HUDEP-2 (cell line): ENCODE measurements at regions not wholly inside any gene's neighbourhood (a gene's known extent, or its start where the extent isn't known, plus 50 kb on each side); places are given as distances from the start of the nearest gene placed in this dataset.
"Not testable (repeated sequence)": the region's sequence is repeated elsewhere in the genome, so short reads cannot be mapped to it uniquely, and the experiment has no call there.

Experiments
- DNase-seq, 76 experiments: peaks; one replicate each; lab custom pipeline; 2025; ENCODE audit not compliant: unreplicated experiment in 76 of 76; lab: John Stamatoyannopoulos, UW

DNA sequence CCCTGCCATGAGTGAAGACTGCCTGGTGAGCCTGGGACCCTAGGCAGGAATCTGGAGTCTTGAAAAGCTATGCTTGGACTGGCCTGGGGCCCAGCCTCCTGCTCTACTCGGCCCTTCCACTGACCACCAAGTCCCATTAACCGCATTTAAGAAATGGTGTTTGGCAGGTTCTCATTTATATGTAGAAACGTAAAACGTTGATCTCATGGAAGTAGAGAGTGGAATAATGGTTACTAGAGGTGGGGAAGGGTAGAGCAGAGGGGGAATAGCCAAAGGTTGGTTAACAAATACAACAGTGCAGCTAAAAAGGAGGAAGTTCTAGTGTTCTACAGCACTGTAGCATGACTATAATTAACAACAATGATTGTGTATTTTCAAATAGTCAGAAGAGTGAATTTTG, 72.9 kb upstream of the EED start:
- DNase-seq, result no peak

DNA sequence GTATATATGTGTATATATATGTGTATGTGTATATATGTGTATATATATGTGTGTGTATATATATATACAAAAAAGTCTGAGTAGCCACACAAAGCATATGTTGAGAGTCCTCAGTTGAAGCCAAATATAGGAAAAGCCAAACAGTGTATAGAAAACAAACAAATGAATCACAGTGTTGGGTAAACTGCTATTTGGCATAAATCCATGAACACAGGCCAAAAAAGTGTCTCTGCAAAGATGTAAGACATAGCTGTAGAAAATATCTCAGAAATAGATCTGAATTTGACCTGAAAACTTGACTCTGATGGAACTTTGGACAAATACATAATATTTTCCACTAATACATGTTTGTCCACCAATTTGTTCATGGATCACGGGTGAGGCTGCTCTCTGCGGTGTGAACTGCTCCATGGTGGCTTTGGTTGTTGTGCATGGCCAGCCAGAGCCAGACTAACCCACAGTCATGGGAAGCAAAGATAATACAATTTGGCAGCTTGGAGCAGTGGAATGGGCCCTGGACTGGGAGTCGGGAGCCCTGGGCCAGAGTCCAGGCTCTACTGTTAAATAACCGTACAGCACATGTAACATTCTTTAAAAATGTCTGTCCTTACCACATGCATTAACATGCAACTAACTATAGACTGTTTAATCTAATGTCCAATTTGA, 76.9 kb upstream of the EED start:
- no peak for DNase-seq

DNA sequence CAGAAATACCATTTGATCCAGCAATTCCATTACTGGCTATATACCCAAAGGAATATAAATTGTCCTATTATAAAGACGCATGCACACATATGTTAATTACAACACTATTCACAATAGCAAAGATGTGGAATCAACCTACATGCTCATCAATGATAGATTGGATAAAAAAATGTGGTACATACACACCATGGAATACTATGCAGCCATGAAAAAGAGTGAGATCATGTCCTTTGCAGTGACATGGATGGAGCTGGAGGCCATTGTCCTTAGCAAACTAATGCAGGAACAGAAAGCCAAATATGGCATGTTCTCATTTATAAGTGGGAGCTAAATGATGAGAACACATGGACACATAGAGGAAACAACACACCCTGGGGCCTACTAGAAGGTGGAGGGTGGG, 78.3 kb upstream of the EED start:
- not testable (repeated sequence) for DNase-seq

DNA sequence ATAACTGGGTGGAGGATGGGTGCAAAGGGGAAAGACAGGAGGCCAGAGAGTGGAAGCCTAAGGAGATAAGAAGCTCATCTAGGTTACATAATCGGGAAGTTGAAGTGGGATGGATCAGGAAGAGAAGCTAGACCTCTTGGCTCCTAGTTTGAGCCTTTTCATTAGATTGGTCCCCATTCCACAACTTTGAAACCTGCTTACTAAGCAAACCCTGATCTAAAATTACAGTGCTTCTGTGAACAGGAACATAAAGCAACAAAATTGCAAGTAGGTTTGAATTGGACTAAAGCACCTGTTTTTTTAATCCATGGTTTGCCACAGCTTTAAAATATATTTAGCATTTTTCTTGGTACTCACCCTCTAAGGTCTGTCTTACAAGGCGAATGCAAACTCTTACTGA, 80.4 kb upstream of the EED start:
- DNase-seq, result no peak

DNA sequence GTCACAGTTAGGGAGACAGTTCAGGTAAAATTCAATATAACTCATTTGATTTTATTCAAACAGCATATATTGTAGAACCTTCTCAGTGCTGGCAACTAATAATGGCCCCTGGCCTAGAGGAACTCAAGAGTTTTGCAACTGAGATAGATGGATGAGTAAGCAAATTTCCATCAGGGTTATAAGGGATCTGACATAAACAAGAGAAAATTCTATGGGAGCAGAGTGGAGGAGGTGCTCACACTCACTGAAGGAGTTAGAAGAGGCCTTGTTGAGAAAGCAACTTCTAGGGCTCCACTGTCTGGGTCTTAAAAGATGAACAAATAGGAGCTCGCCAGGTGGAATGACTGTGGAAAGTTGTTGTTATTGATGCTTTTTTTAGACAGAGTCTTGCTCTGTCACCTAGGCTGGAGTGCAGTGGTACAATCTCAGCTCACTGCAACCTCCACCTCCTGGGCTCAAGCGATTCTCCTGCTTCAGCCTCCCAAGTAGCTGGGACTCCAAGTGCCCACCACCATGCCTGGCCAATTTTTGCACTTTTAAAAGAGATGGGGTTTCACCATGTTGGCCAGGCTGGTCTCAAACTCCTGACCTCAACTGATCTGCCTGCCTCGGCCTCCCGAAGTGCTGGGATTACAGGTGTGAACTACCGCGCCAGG, 81.2 kb upstream of the EED start:
- DNase-seq, result peak in 8 of 76 experiments; percentile 17 to 38 (median 20)

DNA sequence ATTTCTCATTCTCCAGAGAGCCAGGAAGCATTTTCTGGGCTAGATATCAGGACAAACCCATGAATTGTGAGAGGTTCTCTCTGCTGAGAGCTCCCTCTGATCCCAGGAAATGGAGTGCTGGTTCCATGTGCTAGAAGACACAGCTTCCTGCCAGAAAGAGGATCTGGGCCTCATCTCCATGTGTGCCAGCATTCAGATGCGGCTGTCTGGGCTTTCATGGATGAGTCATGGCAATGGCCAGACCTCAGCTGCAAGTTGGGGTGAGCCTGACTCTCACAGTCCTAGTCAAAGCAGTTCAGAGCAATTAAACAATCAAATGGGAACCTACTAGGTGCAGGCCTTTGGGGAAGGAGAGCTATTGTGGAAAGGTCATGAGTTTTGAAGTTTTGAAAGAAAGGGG, 82.3 kb upstream of the EED start:
- peak in 7 of 76 experiments; percentile 11 to 24 (median 18) for DNase-seq

DNA sequence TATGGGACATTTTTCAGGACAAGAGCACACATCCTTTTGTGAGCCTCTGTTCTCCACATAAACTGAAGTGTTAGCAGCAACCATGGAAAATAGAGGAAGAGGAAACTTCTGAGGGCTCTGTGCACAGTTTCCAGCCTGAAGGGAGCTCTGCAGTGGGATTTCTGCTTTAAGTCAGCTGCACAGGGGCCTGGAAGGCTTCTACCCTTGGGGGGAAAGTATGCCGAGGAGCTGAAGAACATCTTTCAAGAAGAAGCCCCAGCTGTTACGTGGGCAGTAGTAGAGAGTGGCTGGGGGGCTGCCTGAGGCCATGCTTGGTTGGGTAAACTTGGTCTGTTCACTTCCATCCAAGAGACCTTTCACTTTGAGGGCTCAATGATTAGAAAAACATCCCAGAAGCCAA, 82.7 kb upstream of the EED start:
- no peak for DNase-seq

DNA sequence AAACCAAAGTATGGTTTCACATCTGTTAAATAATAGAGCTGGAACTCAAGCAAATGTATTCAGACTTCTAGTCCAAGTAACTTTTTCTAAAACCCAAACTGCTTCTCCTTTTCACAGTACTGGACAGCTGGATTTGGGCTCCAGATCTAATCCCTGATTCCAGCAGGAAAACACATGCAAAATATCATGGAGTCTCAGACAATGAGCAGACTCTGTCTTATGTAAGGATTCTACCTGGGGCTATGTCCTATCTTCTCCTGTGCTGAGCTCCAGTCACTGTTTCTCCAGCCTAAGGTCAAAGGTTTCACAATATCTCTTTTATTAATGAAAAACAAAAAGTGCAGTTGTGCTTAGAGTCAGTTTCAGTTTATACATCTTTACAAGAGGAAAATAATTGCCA, 83.2 kb upstream of the EED start:
- DNase-seq, result no peak

DNA sequence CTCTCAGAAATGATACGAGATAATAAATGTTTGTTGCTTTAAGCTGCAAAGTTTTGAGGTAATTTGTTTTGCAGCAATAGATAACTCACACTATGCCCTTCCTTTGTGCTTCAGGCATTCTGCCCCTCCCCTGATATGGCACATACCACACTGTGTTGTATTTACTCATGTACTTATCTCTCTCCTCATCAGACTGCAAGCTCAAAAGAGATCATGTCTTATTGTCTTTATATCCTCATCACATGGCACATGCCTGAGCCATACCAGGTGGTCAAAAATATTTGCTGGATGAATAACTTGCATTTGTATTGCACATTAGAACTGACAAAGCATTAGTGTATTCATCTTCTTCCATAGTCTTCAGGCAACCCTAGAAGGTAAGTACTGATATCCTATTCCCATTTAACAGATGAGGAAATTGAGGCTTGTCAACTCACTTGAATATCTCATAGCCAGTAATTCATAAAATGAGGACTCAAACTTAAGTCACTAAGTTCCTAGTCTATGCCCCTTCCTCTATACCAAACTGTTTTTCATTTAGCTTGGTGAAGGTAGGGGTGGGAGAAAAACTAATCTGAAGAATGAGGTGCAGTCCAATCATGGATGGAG, 83.9 kb upstream of the EED start:
- peak in 26 of 76 experiments; percentile 8 to 60 (median 34) for DNase-seq

DNA sequence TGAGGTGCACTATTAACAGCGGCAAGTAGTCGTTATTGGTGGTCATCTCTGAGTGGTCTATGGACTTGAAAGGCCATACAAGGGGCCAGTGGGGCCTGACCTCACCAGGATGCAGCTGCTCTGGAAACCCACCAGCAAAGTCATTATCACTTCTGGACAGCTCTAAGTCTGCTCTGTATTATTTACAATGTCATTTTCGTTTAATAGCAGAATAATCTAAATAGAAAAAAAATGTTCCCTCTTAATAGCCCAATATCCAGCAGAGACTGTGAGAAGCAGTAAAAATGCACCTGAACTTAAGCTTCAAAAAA, 85.0 kb upstream of the EED start:
- DNase-seq, result no peak

DNA sequence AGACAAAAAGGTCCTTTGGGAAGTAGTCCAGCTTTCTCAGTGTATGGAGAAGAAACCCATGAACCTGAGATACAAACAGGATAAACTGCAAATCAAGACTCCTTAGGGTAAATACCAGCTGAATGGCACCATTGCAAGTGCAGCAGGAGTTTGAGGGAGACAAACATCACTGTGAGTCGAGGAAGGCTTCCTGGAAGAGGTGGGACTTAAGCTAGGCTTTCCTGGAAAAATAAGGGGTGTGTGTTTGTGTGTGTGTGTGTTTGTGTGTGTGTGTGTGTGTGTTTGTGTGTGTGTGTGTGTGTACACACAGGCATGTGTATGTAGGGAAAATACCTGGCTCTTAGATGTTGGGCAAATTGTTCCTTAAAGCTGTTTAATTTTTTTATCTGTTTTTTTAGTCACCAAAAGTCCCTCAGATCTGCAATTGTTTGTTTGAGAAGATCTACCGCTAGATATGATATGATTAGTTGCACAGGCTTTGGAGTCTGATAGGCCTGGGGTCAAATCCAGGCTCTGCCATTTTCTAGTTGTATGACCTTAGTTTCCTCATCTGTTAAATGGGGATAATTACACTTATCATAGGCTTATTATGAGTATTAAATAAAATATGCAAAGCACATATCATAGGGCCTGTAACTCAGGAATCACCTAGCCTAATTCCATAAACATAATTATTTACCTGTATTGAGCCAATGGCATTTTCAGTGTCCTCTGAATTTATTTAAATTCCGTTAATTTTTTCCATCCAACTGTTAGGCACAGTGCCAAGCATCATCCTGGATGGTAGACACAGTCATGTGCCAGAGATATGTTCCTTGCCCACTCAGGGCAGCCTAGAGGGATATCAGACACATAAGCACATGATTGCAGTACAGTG, 85.6 kb upstream of the EED start:
- DNase-seq, result peak in 18 of 76 experiments; percentile 9 to 76 (median 26)

DNA sequence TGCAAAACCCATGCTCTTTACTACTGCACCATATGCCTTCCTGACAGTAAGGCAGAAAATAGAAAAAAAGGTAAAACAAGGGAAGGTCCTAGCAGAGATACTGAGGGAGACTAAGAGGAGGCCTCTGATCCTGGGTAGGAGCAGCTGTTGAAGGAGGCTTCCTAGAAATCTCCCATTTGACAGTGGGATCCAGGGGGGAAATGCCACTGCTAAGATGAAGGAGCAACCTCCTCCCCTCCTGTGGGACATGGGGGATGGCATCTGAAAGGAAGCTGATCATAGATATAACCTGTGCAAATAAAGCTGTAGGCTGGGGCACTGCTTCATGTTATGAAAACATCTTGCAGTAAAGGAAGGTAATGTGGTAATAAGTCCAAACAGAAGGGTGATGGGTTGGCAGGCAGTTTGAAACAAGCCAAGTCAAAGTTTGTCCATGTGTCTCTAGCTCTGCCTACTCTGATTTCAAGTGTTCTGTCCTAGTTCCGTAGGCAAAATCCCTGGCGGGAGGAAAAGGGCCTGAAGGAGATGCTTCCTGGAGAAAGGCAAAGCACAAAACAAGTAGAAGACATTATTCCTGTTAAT, 86.7 kb upstream of the EED start:
- no peak for DNase-seq

DNA sequence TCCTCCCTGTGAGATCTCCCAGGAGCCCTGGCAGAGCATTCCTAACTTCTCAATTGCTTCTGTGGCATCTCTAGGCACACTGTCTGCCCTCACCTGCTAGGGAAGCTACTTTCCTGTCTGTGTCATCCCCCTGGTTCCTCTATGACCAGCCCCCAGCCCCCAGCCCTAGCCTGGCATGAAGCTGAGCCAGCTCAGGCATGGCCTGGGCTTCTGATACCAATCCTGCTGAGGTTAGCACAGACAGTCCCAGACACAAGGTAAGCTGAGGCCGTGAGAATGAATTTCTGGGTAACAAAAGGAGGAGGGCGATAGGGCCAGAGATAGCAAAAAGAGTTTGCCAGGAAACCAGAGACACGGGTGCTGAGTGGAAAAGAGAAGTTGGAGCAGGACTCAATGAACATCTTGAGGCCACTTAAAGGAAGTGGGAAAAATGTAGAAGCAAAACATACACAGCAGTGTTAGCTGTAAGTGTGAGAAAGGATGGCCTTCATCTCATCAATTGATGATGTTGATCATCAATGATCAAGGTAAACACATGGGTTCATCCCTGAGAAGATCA, 87.6 kb upstream of the PICALM start:
- DNase-seq, result no peak

DNA sequence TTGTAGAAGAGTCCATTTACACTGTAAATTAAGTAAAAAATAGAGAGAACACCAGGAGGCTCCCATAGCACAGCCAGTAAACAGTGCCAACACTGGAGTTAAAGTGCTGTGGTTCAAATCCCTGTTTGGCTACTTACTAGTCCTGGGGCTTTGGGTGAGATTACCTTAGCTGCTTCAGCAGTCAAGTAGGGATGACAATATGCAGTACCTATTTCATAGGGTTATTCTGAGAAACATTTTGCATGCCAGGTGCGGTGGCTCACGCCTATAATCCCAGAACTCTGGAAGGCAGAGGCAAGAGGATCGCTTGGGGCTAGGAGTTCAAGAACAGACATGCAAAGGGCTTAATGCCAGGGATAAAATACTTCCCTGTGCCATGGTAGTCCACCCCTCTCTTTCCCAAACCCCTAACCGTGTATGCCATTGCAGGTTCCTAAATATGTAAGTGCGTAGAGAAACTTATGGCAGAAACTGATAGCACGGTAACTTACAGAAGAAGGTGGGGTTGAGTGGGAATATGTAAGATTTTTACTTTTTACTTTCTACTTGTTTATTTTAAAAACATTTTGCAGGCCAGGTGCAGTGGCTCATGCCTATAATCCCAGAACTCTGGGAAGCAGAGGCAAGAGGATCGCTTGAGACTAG, 86.4 kb upstream of the PICALM start:
- DNase-seq, result peak in 2 of 76 experiments; percentile 26 to 36

DNA sequence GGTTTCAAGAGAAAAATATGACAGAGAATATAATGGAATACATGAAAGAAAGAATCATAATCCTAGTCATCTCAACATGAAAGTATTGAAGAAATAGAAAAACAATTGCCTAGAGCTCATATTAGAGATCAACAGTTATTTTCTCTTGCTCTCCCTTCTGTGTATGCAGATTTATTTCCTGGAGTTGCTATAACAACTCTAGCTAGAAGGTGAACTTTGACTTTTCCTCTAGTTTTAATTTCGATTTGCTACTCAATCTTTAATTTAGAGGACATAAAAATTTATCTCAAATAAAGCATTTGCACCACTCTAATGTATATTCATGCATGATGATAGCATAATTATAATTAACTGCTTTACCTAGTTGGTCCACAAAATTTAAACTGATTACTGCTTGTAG, 84.6 kb upstream of the PICALM start:
- DNase-seq, result no peak

DNA sequence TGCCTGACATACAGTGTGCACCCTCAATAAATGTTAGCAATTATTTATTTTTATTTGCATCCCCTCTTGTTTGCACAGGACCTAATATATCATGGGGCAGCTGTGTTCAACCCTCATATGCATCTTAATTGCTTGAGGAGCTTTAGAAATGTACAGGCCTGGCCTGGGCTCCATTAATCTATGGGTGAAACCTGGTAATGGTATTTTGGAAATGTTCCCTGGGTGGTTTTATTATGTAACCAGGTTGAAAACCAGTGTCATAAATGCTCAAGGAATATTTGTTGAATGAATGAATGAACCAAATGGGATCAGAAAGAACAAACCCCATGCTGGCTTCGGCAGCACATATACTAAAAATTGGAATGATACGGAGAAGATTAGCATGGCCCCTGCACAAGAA, 84.0 kb upstream of the PICALM start:
- no peak for DNase-seq

DNA sequence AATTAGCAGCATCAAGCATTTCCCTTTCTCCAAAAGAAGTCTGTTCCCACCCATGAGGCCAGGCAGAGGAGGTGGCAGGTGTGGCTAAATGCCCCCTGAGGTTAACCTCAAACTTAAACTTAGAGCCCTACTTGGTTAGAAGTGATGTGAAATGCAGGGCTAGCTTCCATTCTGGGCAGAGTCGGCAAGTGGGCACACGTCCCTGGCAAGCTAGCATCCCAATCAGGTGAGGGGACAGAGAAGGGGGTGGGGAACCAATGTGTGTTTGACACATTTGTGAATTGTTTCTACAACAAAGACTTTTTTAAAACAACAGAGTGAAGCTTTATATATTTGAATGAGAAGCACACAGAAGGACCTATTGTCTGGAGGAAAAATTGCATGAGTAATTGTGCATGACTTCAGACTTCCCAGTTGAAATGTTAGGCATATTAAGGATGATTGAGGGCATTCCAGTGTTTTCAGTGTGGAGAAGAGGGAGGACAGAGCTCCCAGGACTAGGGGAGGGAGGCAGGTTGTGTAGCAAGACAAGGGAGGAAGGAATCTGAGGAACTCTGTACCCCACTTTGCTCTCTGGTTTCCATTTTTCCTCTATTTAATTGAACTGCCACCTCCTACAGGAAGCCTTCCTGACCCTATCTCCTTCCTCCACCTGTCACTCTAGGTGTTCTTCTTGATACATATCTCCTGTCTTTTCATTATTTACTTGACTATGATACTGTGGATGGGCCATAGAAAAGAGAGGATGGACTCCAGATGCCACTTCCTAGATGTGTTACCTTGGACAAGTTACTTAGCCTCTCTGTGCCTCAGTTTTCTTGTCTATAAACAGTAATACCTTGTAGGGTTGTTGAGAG, 83.3 kb upstream of the PICALM start:
- peak in 2 of 76 experiments; percentile 19 to 40 for DNase-seq

DNA sequence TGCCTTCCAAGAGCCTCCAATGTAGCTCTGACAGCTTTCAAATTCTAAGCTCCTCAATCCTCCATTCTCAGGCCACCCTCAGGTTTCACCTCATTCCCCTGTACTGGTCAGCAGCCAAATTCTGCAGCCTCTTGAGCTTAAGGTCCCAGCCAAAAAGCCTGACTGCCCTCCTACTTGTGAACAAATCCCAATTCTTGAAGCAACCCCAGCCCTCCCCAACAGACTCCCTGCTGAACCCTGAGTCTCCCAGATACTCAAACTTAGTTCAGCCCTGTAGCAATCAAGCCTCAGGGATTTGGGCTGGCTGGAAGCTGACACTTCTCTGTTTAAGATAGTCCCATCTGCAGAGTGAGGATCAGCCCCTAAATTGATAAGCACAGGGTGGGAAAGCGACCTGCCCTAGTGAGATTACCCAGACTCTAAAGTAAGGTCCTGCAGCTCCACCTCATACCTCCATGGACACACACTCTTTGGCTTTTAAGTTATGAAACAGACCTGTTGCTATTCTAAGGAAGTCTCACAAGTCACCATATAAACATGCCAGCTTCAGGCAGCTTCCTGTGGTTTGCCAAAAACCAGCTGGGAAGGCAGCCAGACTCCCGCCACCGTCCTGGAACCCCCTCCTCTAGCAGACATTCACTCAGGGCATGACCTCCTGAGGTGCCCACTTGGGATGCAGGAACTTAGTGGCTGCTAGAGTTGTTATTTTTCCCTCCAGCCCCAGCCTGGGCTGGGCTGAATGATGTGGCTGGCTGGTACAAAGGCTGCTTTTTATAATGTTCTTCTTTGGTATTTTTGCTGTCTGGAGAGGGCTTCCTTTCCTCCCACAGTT, 82.5 kb upstream of the PICALM start:
- DNase-seq, result peak in 75 of 76 experiments; percentile 29 to 92 (median 75)

DNA sequence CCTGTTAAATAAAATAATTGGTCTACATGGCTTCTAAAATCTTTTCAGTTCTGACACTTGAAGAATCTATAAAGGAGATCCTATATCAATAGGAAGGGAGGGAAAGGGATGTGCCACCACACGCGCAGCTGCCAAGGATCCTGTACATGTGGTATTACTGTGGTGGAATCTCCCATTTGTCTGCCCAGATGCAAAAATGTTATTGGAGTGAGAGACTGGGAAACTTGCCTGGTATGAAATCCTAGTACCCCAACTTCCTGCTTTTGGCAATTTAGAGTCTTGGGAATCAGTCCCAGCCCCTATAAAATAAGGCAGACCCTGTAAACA, 81.9 kb upstream of the PICALM start:
- no peak for DNase-seq
